GM12874 (cell line): ENCODE measurements at regions not wholly inside any gene's neighbourhood (a gene's known extent, or its start where the extent isn't known, plus 50 kb on each side); places are given as distances from the start of the nearest gene placed in this dataset.

Experiments used
- TF ChIP-seq, protein P1 (sequence below): IDR thresholded peaks from 2 replicates; pipeline ENCODE4 v1.5.1; 2011; ENCODE audit warnings: low read depth, mild to moderate bottlenecking, control low read depth, low read length, moderate library complexity; ENCODE audit not compliant: insufficient read depth

DNA sequence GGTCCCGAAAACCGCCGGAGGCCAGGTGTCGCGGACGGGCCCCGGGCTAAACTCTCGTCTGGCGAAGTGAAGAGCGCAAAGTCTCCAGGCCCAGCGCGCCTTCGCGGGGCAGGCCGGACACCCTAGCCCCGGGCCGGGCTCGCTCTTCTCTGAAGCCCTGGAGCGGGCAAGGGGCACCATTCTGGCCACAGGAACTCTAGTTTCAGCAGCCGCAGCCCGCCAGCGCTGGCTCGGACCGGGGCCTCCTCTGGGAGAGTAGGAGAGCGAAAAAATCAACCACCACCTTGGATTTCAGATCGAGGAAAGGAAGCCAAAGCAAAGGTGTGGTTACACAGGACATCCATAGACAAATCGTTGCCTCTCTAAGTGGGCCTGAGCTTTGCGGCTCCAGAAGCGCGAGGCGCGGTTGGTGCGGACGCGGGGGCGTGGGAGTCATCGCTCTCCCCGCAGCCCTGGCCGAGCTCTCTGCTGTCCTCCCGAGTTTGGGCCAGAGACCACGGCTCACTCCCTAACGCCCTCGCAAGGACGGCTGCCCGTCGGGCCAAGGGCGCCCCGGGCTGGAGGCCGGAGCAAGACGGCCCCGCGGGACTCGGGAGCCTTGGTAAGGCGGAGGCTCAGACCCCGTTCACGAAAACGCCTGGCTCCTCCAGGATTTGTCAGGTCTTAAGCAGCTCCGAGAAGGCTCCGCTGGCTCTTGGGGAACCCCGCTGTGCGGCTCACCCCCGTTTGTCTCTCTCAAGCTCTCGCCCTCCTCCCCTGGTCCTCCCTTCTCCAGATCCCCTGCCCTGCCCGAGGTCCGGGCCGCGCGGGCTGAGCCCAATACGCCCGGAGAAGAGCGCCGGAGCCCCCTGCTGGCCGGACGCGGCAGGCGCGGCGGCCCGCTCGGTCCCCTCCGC lies 132.9 kb upstream of the DPYD start:
- TF ChIP-seq, protein P1, sequence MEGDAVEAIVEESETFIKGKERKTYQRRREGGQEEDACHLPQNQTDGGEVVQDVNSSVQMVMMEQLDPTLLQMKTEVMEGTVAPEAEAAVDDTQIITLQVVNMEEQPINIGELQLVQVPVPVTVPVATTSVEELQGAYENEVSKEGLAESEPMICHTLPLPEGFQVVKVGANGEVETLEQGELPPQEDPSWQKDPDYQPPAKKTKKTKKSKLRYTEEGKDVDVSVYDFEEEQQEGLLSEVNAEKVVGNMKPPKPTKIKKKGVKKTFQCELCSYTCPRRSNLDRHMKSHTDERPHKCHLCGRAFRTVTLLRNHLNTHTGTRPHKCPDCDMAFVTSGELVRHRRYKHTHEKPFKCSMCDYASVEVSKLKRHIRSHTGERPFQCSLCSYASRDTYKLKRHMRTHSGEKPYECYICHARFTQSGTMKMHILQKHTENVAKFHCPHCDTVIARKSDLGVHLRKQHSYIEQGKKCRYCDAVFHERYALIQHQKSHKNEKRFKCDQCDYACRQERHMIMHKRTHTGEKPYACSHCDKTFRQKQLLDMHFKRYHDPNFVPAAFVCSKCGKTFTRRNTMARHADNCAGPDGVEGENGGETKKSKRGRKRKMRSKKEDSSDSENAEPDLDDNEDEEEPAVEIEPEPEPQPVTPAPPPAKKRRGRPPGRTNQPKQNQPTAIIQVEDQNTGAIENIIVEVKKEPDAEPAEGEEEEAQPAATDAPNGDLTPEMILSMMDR, result peak; percentile 96

DNA sequence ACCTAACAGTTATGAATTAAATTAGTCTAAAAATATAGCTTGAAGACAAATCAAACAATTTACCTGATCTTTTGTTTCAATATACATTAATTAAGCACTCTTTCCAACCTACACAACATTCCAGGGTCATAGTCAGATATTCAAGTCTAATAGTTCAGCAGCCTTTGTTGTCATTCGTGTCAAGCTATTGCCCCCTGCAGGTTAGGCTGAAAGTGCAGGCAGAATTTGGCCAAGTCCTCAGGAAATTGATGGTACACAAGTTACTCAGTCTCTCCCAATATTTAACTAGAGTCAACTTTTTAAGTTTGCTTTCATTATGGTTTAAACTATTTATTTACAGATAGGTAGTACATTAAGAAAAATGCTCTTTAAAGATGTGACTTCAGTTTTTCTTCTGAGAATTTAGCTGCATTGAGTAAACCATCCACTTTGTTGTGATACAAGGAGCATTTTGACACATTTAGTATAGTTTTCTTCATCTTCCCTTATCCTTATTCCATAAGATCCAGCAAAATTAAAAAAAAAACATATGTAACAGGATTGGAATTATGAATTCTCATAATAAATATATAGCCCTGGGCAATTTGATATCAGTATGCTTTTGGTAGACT lies 130.3 kb upstream of the DPYD start:
- TF ChIP-seq, protein P1, result peak; percentile 80

DNA sequence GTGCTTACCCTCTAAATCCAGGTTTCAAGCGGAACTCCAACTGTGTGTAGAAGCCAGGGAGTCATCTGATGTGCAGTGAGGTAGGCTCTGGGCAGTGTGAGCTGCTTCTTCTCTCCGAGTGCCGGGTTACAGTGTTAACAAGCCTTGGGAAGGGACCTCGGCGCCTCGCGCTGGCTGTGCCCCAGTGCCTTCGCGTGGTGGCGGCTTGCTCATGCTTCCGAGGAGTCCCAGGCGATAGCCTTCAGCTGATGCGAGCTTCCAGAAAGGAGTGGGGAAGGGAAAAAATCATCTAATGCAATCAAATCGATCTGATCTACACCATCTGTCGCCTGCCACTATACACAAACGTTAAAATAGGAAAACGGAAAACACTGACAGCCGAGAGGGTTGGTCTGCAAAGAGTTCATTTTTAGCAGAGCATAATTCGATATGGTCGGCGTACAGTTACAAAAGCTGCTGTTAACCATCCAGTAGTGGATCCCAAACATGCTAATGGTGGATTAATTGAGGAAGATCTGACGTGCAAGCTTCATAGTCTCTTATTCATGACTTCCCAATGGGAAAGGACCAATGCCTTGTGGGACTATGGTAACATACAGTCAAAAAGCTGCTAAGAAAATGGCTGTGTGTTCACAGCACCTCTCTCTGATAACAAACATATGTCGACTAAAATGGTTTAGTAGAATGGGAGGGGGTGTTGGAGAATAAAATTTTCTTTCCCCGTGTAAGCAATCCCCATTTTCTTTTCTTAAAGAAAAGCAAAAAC lies 128.7 kb upstream of the DPYD start:
- TF ChIP-seq, protein P1, result no peak

DNA sequence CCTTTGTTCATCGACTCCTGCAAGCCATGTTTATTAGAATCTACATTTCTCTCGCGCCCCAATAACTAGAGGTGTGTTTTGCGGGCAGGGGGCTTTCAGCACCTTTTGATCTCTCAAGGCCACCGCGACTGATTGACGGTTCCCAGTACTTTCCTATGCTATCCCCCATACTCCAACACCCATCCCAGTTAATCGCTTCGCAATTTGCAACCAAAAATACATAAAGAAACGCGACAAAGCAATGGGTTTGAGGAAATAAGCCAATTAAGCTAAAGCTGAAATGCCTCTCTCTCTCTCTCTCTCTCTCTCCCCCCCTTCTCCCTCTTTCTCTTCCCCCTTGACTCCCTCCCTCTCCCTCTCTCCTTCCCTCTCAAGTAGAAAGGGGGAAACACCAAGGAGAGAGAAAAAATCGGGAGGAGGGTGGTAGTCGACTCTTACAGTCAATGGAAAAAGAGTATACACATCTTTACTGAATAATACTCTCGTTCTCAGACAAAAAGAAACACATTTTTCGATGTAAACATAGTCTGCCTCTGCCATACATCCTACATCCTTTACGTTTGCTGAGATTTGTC lies 128.0 kb upstream of the DPYD start:
- TF ChIP-seq, protein P1, result no peak

DNA sequence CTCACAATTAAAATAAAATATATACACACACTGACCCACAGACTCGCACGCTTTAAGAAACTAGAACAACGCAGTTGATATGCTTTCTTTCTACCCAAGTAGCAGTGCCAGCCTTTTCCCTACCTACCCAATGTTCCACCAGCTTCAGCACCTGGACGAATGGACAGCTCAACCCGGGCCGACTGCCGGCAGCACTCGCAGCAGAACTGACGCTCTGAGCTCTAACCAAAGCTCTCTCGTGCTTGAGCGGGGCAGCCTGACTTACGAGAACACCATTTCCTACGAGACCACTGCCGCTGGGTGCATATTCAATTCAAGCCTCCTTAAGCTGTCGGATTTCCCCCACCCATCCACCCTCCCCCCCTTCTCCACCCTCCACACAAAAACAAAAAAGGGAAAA lies 127.4 kb upstream of the DPYD start:
- TF ChIP-seq, protein P1, result no peak

DNA sequence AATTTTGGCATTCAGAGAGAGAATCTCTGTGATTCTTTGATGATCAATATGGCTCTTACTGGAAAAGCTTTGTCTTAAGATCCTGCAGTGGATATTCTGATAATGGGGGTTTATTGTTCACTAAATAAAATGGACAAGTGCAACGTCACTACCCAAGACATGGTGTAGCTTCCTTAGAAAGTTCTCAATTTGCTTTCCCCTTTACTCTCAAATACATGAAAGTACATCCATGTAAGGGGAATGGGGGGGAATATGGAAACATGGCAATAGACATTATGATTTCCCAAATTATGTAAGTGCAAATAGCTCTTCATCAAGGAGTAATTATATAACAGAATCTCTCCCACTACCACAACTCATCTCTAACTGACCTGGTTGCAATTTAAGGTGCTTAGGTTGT lies 126.3 kb upstream of the DPYD start:
- TF ChIP-seq, protein P1, result no peak
